Upper lobe of left lung (tissue), 6 donors: ENCODE measurements at regions not wholly inside any gene's neighbourhood (a gene's known extent, or its start where the extent isn't known, plus 50 kb on each side); places are given as distances from the start of the nearest gene placed in this dataset.
A peak's percentile ranks its signal among the peaks of the same experiment; 100 is the strongest.
"Not testable (repeated sequence)": the region's sequence is repeated elsewhere in the genome, so short reads cannot be mapped to it uniquely, and the experiment has no call there.

Experiments used
- ATAC-seq, 2 donors: fragments of 200-7000 bp; cut with Tn5 transposase; one replicate each; pipeline ENCODE4 v1.9.1; 2022; ENCODE audit warnings: mild to moderate bottlenecking in 2 of 2, moderate library complexity in 2 of 2; ENCODE audit not compliant: low FRiP score in 2 of 2
- DNase-seq, 2 donors: peaks; one replicate each; pipeline ENCODE4 v3.0.0-alpha.2; 2019 to 2020
- H3K27ac ChIP-seq, 4 donors: fragments of 200-600 bp; sonication (generic); one replicate each; pipeline ENCODE4 v1.5.1; 2016 to 2019
- H3K27me3 ChIP-seq, 4 donors: fragments of 200-600 bp; sonication (generic); one replicate each; pipeline ENCODE4 v1.5.1; 2017 to 2019
- H3K36me3 ChIP-seq, 4 donors: fragments of 200-600 bp; sonication (generic); one replicate each; pipeline ENCODE4 v1.5.1; 2016 to 2019
- H3K4me1 ChIP-seq, 4 donors: fragments of 200-600 bp; sonication (generic); one replicate each; pipeline ENCODE4 v1.5.1; 2018 to 2019
- H3K4me3 ChIP-seq, 4 donors: fragments of 200-600 bp; sonication (generic); one replicate each; pipeline ENCODE4 v1.5.1; 2017 to 2019; ENCODE audit warnings: mild to moderate bottlenecking in 2 of 4, moderate library complexity in 1 of 4
- H3K9me3 ChIP-seq, 4 donors: fragments of 200-600 bp; sonication (generic); one replicate each; pipeline ENCODE4 v1.5.1; 2018 to 2019
- EP300 ChIP-seq, 4 donors: sonication (generic); formaldehyde crosslinking; IDR thresholded peaks; one replicate each; pipeline ENCODE4 v1.5.1; 2017; ENCODE audit warnings: antibody characterized with exemption in 4 of 4, control low read depth in 2 of 4
- POLR2A ChIP-seq, 4 donors: fragments of 450-650 bp; IDR thresholded peaks; one replicate each; pipeline ENCODE4 v1.5.1; 2016 to 2017; ENCODE audit warnings: antibody characterized with exemption in 4 of 4, mild to moderate bottlenecking in 2 of 4
- POLR2AphosphoS5 ChIP-seq, 2 donors: sonication (generic); formaldehyde crosslinking; IDR thresholded peaks; one replicate each; pipeline ENCODE4 v1.5.1; 2017; ENCODE audit warnings: antibody characterized with exemption in 2 of 2
- WGBS, 2 donors: methylation state at CpG; one replicate each; pipeline ENCODE4 v1.1.5; 2017 to 2018; 5-methylcytosine and 5-hydroxymethylcytosine counted together
- TF ChIP-seq, protein P1 (sequence below), 6 experiments: fragments of 450-650 bp in 4 of 6; fragments of 200-600 bp in 2 of 6; sonication (generic) in 2 of 6; IDR thresholded peaks; one replicate each; pipeline ENCODE4 v1.5.1; 2016 to 2019; ENCODE audit warnings: antibody characterized with exemption in 6 of 6
- donor health status: DM: no; HTN: no; CAD: no; lungs with moderate emphysema.
- donor health status: DM: no; HTN: yes; CAD: no; lungs with severe emphysema.

DNA sequence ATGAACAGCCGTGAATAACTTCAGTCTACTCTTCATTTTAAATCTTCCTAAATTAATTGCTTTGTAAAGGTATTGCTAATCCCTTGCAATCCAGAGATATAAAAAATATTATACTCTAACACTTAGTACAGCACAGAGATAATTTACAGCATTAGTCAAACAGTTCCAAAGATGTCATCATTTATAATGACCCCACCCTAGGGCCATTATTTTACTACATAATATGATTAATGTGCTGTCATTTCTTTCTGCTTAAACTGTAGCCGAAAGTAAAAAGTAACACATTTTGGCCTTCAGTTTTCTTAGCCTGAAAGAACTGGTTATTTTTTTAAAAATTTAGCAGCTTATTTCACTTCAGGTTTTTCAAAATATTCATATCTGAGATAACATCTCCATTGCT, 256.3 kb upstream of the RFC3 start:
- TF ChIP-seq EP300 (IDR thresholded peaks at IDR 0.05) (no peak), POLR2AphosphoS5 (IDR thresholded peaks at IDR 0.05) (no peak), POLR2A (IDR thresholded peaks at IDR 0.05) (no peak)
- TF ChIP-seq, protein P1, sequence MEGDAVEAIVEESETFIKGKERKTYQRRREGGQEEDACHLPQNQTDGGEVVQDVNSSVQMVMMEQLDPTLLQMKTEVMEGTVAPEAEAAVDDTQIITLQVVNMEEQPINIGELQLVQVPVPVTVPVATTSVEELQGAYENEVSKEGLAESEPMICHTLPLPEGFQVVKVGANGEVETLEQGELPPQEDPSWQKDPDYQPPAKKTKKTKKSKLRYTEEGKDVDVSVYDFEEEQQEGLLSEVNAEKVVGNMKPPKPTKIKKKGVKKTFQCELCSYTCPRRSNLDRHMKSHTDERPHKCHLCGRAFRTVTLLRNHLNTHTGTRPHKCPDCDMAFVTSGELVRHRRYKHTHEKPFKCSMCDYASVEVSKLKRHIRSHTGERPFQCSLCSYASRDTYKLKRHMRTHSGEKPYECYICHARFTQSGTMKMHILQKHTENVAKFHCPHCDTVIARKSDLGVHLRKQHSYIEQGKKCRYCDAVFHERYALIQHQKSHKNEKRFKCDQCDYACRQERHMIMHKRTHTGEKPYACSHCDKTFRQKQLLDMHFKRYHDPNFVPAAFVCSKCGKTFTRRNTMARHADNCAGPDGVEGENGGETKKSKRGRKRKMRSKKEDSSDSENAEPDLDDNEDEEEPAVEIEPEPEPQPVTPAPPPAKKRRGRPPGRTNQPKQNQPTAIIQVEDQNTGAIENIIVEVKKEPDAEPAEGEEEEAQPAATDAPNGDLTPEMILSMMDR (IDR thresholded peaks at IDR 0.05), result no peak
- no peak overlapping the region for H3K27ac ChIP-seq
- ATAC-seq, result peak in 1 of 2 donors; percentile 52
- DNase-seq, result no peak
- WGBS, 2 donors, result 76 to 87% methylated on average over 2 of the region's 2 CpGs
- H3K4me3 ChIP-seq, result no peak overlapping the region
- H3K4me1 ChIP-seq, result no peaks in the 10 kb centered on the region
- H3K9me3 ChIP-seq, result no peaks in the 10 kb centered on the region
- no peaks in the 10 kb centered on the region for H3K27me3 ChIP-seq
- no peaks in the 10 kb centered on the region for H3K36me3 ChIP-seq

DNA sequence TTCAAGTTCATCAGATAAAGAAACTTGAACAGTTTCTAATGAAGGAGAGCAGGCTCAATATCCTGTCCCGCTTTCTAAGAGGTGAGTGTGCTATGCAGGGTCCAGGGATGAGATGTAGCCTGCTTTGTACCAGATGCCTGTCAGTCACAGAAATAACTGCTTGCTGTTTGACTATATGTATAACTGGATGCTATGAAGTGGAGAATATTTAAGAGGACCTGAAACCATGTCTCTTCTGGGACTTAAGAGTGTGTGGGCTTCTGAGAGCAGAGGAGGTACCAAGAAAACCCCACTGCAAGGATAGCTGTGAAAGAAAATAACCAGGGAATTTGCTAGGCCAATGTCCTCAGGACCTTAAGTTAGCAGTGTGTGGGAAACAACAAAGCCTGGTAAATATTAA, 246.3 kb upstream of the RFC3 start:
- no peaks in the 10 kb centered on the region for H3K4me1 ChIP-seq

DNA sequence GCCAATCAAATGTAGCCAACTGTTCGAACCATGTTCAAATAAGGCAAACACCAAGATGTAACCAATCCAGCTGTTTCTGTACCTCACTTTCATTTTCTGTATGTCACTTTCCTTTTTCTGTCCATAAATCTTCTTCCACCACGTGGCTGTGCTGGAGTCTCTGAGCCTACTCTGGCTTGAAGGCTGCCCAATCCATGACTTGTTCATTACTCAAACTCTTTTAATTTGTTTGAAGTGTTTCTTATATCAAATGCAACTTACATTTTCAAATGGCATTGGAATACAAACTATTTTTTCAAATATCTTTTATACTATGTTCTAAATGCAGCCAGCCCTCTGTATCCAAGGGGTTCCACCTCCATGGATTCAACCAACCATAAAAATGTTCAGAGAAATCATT, 245.6 kb upstream of the RFC3 start:
- 70 to 72% methylated on average over 2 of the region's 2 CpGs for WGBS, 2 donors
- H3K4me1 ChIP-seq, H3K9me3 ChIP-seq, ATAC-seq, DNase-seq, H3K36me3 ChIP-seq, H3K27ac ChIP-seq, H3K27me3 ChIP-seq, H3K4me3 ChIP-seq: not testable (repeated sequence)

More for the DNA sequence above, 246.3 kb upstream of the RFC3 start:
- no peak overlapping the region for H3K4me3 ChIP-seq
- no peaks in the 10 kb centered on the region for H3K9me3 ChIP-seq
- ATAC-seq, result no peak
- TF ChIP-seq POLR2AphosphoS5 (IDR thresholded peaks at IDR 0.05) (no peak), EP300 (IDR thresholded peaks at IDR 0.05) (no peak), POLR2A (IDR thresholded peaks at IDR 0.05) (no peak)
- TF ChIP-seq, protein P1 (IDR thresholded peaks at IDR 0.05), result no peak
- H3K27ac ChIP-seq, result no peak overlapping the region
- H3K27me3 ChIP-seq, result no peaks in the 10 kb centered on the region
- WGBS, 2 donors, result 83 to 92% methylated on average over 1 of the region's 1 CpG
- no peak for DNase-seq
- H3K36me3 ChIP-seq, result no peaks in the 10 kb centered on the region

DNA sequence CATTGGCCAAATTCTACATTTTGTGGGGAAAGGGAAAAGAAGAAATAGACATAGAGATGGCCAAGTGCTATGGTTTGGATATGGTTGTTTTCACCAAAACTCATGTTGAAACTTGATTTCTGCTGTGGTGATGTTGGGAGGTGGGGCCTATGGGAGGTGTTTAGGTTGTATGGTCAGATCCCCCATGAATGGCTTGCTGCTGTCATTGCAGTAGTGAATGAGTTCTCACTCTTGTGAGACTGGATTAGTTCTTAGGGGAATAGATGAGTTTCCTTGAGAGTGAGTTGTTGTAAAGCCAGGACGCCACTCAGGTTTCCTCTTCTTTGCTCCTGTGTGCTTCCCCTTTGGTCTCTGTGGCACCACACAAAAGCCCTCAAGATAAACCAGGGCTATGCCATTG, 242.6 kb upstream of the RFC3 start:
- no peak overlapping the region for H3K27ac ChIP-seq
- TF ChIP-seq EP300 (IDR thresholded peaks at IDR 0.05) (no peak), POLR2A (IDR thresholded peaks at IDR 0.05) (no peak), POLR2AphosphoS5 (IDR thresholded peaks at IDR 0.05) (no peak)
- TF ChIP-seq, protein P1 (IDR thresholded peaks at IDR 0.05), result no peak
- DNase-seq, result no peak
- 84 to 100% methylated on average over 1 of the region's 1 CpG for WGBS, 2 donors
- no peak for ATAC-seq
- H3K36me3 ChIP-seq, result no peaks in the 10 kb centered on the region
- H3K9me3 ChIP-seq, result no peaks in the 10 kb centered on the region
- no peaks in the 10 kb centered on the region for H3K27me3 ChIP-seq
- no peaks in the 10 kb centered on the region for H3K4me1 ChIP-seq
- no peak overlapping the region for H3K4me3 ChIP-seq

DNA sequence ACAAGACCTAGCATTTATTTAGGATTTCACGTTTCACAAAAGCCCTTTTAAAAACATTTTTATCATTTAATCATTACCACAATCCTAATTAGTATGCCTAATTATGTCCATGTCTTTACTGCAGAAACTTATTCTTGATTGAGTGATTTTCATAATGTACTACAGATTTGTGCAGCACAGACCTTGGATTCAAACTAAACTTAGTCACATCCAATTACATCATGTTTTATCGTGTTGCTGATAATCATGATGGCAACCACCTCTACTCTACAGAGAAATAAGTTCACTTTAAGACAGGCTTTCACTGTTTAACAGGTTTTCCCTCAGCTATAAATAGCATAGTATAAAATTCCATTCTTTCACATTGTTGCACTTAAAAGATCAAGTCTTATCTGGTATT, 240.9 kb upstream of the RFC3 start:
- ATAC-seq (no peak), DNase-seq (no peak)
- no peak overlapping the region for H3K27ac ChIP-seq
- H3K36me3 ChIP-seq, result no peaks in the 10 kb centered on the region
- 55 to 65% methylated on average over 2 of the region's 2 CpGs for WGBS, 2 donors
- H3K27me3 ChIP-seq, result no peaks in the 10 kb centered on the region
- no peak overlapping the region for H3K4me3 ChIP-seq
- no peaks in the 10 kb centered on the region for H3K4me1 ChIP-seq
- H3K9me3 ChIP-seq, result no peaks in the 10 kb centered on the region
- no peak for TF ChIP-seq EP300 (IDR thresholded peaks at IDR 0.05)
- TF ChIP-seq POLR2AphosphoS5 (IDR thresholded peaks at IDR 0.05), result no peak
- no peak for TF ChIP-seq POLR2A (IDR thresholded peaks at IDR 0.05)
- TF ChIP-seq, protein P1 (IDR thresholded peaks at IDR 0.05), result no peak
